ENCODE measurements at regions not wholly inside any gene's neighbourhood (a gene's known extent, or its start where the extent isn't known, plus 50 kb on each side); places are given as distances from the start of the nearest gene placed in this dataset.
"Not testable (repeated sequence)": the region's sequence is repeated elsewhere in the genome, so short reads cannot be mapped to it uniquely, and the experiment has no call there.

GRCh38 chr22:27239520-27239919 lies 562.0 kb downstream of the MN1 start:
- intact Hi-C loops (cut with DNase I): no loop called here

GRCh38 chr22:27240298-27241075 lies 561.1 kb downstream of the MN1 start:
- intact Hi-C loops (cut with DNase I): loop anchor here (10.0 kb wide), 1 partner anchor 194 kb away; no protein-coding TSS in a partner anchor
- DNase-seq (ENCODE audit: low spot score): no peak

More at GRCh38 chr22:27239520-27239919, 562.0 kb downstream of the MN1 start:
- no peak for DNase-seq (ENCODE audit: low spot score)

- no peak for DNase-seq (ENCODE audit: low spot score)
- intact Hi-C loops (cut with DNase I): loop anchor here (10.0 kb wide), 1 partner anchor 193 kb away; no protein-coding TSS in a partner anchor
Measured at GRCh38 chr22:27241430-27242321, 559.9 kb downstream of the MN1 start.

GRCh38 chr22:27242474-27242873 lies 559.1 kb downstream of the MN1 start:
- intact Hi-C loops (cut with DNase I): loop anchor here (10.0 kb wide), 1 partner anchor 192 kb away; no protein-coding TSS in a partner anchor
- DNase-seq (ENCODE audit: low spot score): no peak

GRCh38 chr22:27242917-27243589 lies 558.5 kb downstream of the MN1 start:
- DNase-seq (ENCODE audit: low spot score): no peak
- intact Hi-C loops (cut with DNase I): loop anchor here (10.0 kb wide), 1 partner anchor 192 kb away; no protein-coding TSS in a partner anchor

- DNase-seq (ENCODE audit: low spot score): no peak
Measured at GRCh38 chr22:27244328-27244727, 557.2 kb downstream of the MN1 start.

GRCh38 chr22:27245056-27245455 lies 556.5 kb downstream of the MN1 start:
- DNase-seq (ENCODE audit: low spot score): no peak
- intact Hi-C loops (cut with DNase I): loop anchor here (10.0 kb wide), 1 partner anchor 190 kb away; no protein-coding TSS in a partner anchor

More at GRCh38 chr22:27244328-27244727, 557.2 kb downstream of the MN1 start:
- intact Hi-C loops (cut with DNase I): loop anchor here (10.0 kb wide), 1 partner anchor 190 kb away; no protein-coding TSS in a partner anchor

- no peak for DNase-seq (ENCODE audit: low spot score)
- intact Hi-C loops (cut with DNase I): loop anchor here (10.0 kb wide), 1 partner anchor 188 kb away; no protein-coding TSS in a partner anchor
Measured at GRCh38 chr22:27246558-27246957, 555.0 kb downstream of the MN1 start.

GRCh38 chr22:27247701-27248434 lies 553.7 kb downstream of the MN1 start:
- intact Hi-C loops (cut with DNase I): loop anchor here (10.0 kb wide), 1 partner anchor 187 kb away; no protein-coding TSS in a partner anchor
- no peak for DNase-seq (ENCODE audit: low spot score)

GRCh38 chr22:27250418-27250817 lies 551.1 kb downstream of the MN1 start:
- no peak for DNase-seq (ENCODE audit: low spot score)
- intact Hi-C loops (cut with DNase I): no loop called here

GRCh38 chr22:27250886-27251285 lies 550.7 kb downstream of the MN1 start:
- DNase-seq (ENCODE audit: low spot score): no peak
- intact Hi-C loops (cut with DNase I): no loop called here

GRCh38 chr22:27251563-27251962 lies 550.0 kb downstream of the MN1 start:
- intact Hi-C loops (cut with DNase I): no loop called here
- no peak for DNase-seq (ENCODE audit: low spot score)

GRCh38 chr22:27252282-27253049 lies 549.1 kb downstream of the MN1 start:
- intact Hi-C loops (cut with DNase I): no loop called here
- DNase-seq (ENCODE audit: low spot score): no peak

GRCh38 chr22:27253108-27253902 lies 548.3 kb downstream of the MN1 start:
- intact Hi-C loops (cut with DNase I): no loop called here
- DNase-seq (ENCODE audit: low spot score): no peak

- intact Hi-C loops (cut with DNase I); DNase-seq (ENCODE audit: low spot score): not testable (repeated sequence)
Measured at GRCh38 chr22:27254063-27254462, 547.5 kb downstream of the MN1 start.

- no peak for DNase-seq (ENCODE audit: low spot score)
- intact Hi-C loops (cut with DNase I): no loop called here
Measured at GRCh38 chr22:27255580-27255979, 546.0 kb downstream of the MN1 start.

- intact Hi-C loops (cut with DNase I): no loop called here
- no peak for DNase-seq (ENCODE audit: low spot score)
Measured at GRCh38 chr22:27257987-27258386, 543.6 kb downstream of the MN1 start.
